ENCODE measurements at regions not wholly inside any gene's neighbourhood (a gene's known extent, or its start where the extent isn't known, plus 50 kb on each side); places are given as distances from the start of the nearest gene placed in this dataset.
"Not testable (repeated sequence)": the region's sequence is repeated elsewhere in the genome, so short reads cannot be mapped to it uniquely, and the experiment has no call there.

GRCh38 chr5:124796495-124796894 lies 50.1 kb upstream of the ZNF608 start:
- DNase-seq (ENCODE audit: low spot score): no peak

GRCh38 chr5:124797665-124798087 lies 51.2 kb upstream of the ZNF608 start:
- no peak for DNase-seq (ENCODE audit: low spot score)

GRCh38 chr5:124798890-124799289 lies 52.5 kb upstream of the ZNF608 start:
- DNase-seq (ENCODE audit: low spot score): no peak

- no peak for DNase-seq (ENCODE audit: low spot score)
Observed at GRCh38 chr5:124801551-124801950, 55.1 kb upstream of the ZNF608 start.

- DNase-seq (ENCODE audit: low spot score): no peak
Observed at GRCh38 chr5:124803617-124804323, 57.3 kb upstream of the ZNF608 start.

GRCh38 chr5:124806026-124806372 lies 59.6 kb upstream of the ZNF608 start:
- DNase-seq (ENCODE audit: low spot score): no peak

GRCh38 chr5:124806373-124807077 lies 60.1 kb upstream of the ZNF608 start:
- no peak for DNase-seq (ENCODE audit: low spot score)

GRCh38 chr5:124808842-124809268 lies 62.4 kb upstream of the ZNF608 start:
- no peak for DNase-seq (ENCODE audit: low spot score)

GRCh38 chr5:124810396-124811006 lies 64.1 kb upstream of the ZNF608 start:
- no peak for DNase-seq (ENCODE audit: low spot score)

GRCh38 chr5:124812771-124813358 lies 66.4 kb upstream of the ZNF608 start:
- no peak for DNase-seq (ENCODE audit: low spot score)

GRCh38 chr5:124816381-124816780 lies 69.9 kb upstream of the ZNF608 start:
- DNase-seq (ENCODE audit: low spot score): no peak

- DNase-seq (ENCODE audit: low spot score): no peak
Observed at GRCh38 chr5:124819201-124819600, 72.8 kb upstream of the ZNF608 start.

- DNase-seq (ENCODE audit: low spot score): no peak
Observed at GRCh38 chr5:124822647-124823046, 76.2 kb upstream of the ZNF608 start.

GRCh38 chr5:124823380-124823779 lies 76.9 kb upstream of the ZNF608 start:
- DNase-seq (ENCODE audit: low spot score): no peak

GRCh38 chr5:124824637-124825158 lies 78.3 kb upstream of the ZNF608 start:
- DNase-seq (ENCODE audit: low spot score): no peak

- no peak for DNase-seq (ENCODE audit: low spot score)
Observed at GRCh38 chr5:124825250-124825982, 79.0 kb upstream of the ZNF608 start.

- no peak for DNase-seq (ENCODE audit: low spot score)
Observed at GRCh38 chr5:124825983-124826337, 79.5 kb upstream of the ZNF608 start.

- DNase-seq (ENCODE audit: low spot score): no peak
Observed at GRCh38 chr5:124828731-124829234, 82.3 kb upstream of the ZNF608 start.

GRCh38 chr5:124831687-124832240 lies 85.3 kb upstream of the ZNF608 start:
- DNase-seq (ENCODE audit: low spot score): no peak

GRCh38 chr5:124832510-124832909 lies 86.1 kb upstream of the ZNF608 start:
- DNase-seq (ENCODE audit: low spot score): no peak

- DNase-seq (ENCODE audit: low spot score): not testable (repeated sequence)
Observed at GRCh38 chr5:124836314-124836713, 89.9 kb upstream of the ZNF608 start.
